ENCODE measurements at regions not wholly inside any gene's neighbourhood (a gene's known extent, or its start where the extent isn't known, plus 50 kb on each side); places are given as distances from the start of the nearest gene placed in this dataset.

DNA sequence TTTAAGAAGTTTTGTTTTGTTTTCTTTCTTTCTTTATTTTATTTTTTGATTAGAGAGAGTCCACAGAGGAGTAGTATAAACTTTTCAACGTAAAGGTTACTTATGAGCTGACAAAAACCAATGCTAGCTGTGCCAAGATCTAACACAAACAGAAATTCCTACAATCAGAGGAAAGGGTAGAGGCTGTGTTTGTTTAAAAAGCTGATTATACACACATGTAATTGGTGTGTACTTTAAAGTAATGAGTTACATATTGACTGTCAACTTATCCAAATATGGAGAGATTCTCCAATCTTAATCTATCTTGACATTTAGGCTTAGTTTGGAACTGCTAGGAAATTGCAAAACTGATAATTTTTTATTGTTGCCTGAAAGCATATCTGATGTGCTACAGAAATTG is 63.7 kb upstream of the FAM110C start:
- TF ChIP-seq, protein P1, sequence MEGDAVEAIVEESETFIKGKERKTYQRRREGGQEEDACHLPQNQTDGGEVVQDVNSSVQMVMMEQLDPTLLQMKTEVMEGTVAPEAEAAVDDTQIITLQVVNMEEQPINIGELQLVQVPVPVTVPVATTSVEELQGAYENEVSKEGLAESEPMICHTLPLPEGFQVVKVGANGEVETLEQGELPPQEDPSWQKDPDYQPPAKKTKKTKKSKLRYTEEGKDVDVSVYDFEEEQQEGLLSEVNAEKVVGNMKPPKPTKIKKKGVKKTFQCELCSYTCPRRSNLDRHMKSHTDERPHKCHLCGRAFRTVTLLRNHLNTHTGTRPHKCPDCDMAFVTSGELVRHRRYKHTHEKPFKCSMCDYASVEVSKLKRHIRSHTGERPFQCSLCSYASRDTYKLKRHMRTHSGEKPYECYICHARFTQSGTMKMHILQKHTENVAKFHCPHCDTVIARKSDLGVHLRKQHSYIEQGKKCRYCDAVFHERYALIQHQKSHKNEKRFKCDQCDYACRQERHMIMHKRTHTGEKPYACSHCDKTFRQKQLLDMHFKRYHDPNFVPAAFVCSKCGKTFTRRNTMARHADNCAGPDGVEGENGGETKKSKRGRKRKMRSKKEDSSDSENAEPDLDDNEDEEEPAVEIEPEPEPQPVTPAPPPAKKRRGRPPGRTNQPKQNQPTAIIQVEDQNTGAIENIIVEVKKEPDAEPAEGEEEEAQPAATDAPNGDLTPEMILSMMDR (IDR thresholded peaks at IDR 0.05) = no peak
- TF ChIP-seq EZH2 (IDR thresholded peaks at IDR 0.05) = no peak
